ENCODE measurements at regions not wholly inside any gene's neighbourhood (a gene's known extent, or its start where the extent isn't known, plus 50 kb on each side); places are given as distances from the start of the nearest gene placed in this dataset.
"Not testable (repeated sequence)": the region's sequence is repeated elsewhere in the genome, so short reads cannot be mapped to it uniquely, and the experiment has no call there.

GRCh38 chr2:44087036-44087713, 81.5 kb upstream of the PPM1B start:
- DNase-seq: peak; percentile 72

GRCh38 chr2:44087714-44088092, 81.0 kb upstream of the PPM1B start:
- DNase-seq: no peak

- not testable (repeated sequence) for DNase-seq
These were observed 76.2 kb upstream of the PPM1B start for GRCh38 chr2:44092519-44092918.

- DNase-seq: no peak
These were observed 74.7 kb upstream of the PPM1B start for GRCh38 chr2:44093970-44094369.

GRCh38 chr2:44097322-44097907, 71.3 kb upstream of the PPM1B start:
- no peak for DNase-seq

GRCh38 chr2:44098050-44098449, 70.6 kb upstream of the PPM1B start:
- DNase-seq: no peak

- DNase-seq: no peak
These were observed 69.8 kb upstream of the PPM1B start for GRCh38 chr2:44098891-44099290.

GRCh38 chr2:44100351-44100750, 68.3 kb upstream of the PPM1B start:
- no peak for DNase-seq

GRCh38 chr2:44101246-44101645, 67.4 kb upstream of the PPM1B start:
- DNase-seq: no peak

- DNase-seq: no peak
These were observed 65.7 kb upstream of the PPM1B start for GRCh38 chr2:44102790-44103562.

- DNase-seq: no peak
These were observed 65.0 kb upstream of the PPM1B start for GRCh38 chr2:44103639-44104038.

GRCh38 chr2:44104855-44105271, 63.8 kb upstream of the PPM1B start:
- DNase-seq: no peak

- DNase-seq: not testable (repeated sequence)
These were observed 62.2 kb upstream of the PPM1B start for GRCh38 chr2:44106509-44106908.

- no peak for DNase-seq
These were observed 61.5 kb upstream of the PPM1B start for GRCh38 chr2:44107086-44107740.

GRCh38 chr2:44107974-44108373, 60.7 kb upstream of the PPM1B start:
- DNase-seq: no peak

- DNase-seq: no peak
These were observed 59.5 kb upstream of the PPM1B start for GRCh38 chr2:44109166-44109565.

- DNase-seq: no peak
These were observed 58.2 kb upstream of the PPM1B start for GRCh38 chr2:44110444-44110843.

- DNase-seq: no peak
These were observed 56.6 kb upstream of the PPM1B start for GRCh38 chr2:44112096-44112495.

- no peak for DNase-seq
These were observed 52.4 kb upstream of the PPM1B start for GRCh38 chr2:44116319-44116718.

GRCh38 chr2:44118257-44118656, 50.4 kb upstream of the PPM1B start:
- DNase-seq: no peak
